Adrenal gland (tissue), 5 donors: ENCODE measurements at regions not wholly inside any gene's neighbourhood (a gene's known extent, or its start where the extent isn't known, plus 50 kb on each side); places are given as distances from the start of the nearest gene placed in this dataset.

Experiments
- POLR2A ChIP-seq, 2 donors: fragments of 450-650 bp; IDR thresholded peaks; one replicate each; pipeline ENCODE4 v1.6.1; 2017; ENCODE audit warnings: antibody characterized with exemption in 2 of 2, mild to moderate bottlenecking in 2 of 2, moderate library complexity in 1 of 2
- TF ChIP-seq, protein P1 (sequence below), 6 experiments: fragments of 450-650 bp in 4 of 6; fragments of 200-600 bp in 2 of 6; sonication (generic) in 1 of 6; IDR thresholded peaks; 1 replicate in 5 of 6; 2 replicates in 1 of 6; pipeline versions ENCODE4 v1.5.1 to v1.8.0; 2016 to 2021; ENCODE audit warnings: antibody characterized with exemption in 6 of 6, mild to moderate bottlenecking in 2 of 6, moderate library complexity in 1 of 6
- donor health status: DM: no; HTN: no; CAD: no.

DNA sequence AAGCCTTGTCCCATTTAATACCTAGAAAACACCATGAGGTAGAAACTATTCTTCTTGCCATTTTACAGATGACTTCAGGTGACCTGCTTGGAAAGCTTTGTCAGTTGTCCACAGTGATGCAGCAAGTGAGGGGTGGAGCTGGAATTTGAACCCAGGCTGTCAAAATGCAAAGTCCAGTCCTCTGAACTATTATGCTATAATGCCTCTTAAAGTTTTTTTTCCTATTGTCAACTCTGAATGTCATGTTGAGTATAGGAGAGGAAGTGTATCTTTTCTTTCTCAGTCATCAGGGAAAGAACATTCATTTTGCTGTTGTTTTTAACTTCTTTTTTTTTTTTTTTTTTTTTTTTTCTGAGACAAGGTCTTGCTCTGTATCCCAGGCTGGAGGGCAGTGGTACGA lies 525.6 kb downstream of the XYLT1 start:
- TF ChIP-seq, protein P1, sequence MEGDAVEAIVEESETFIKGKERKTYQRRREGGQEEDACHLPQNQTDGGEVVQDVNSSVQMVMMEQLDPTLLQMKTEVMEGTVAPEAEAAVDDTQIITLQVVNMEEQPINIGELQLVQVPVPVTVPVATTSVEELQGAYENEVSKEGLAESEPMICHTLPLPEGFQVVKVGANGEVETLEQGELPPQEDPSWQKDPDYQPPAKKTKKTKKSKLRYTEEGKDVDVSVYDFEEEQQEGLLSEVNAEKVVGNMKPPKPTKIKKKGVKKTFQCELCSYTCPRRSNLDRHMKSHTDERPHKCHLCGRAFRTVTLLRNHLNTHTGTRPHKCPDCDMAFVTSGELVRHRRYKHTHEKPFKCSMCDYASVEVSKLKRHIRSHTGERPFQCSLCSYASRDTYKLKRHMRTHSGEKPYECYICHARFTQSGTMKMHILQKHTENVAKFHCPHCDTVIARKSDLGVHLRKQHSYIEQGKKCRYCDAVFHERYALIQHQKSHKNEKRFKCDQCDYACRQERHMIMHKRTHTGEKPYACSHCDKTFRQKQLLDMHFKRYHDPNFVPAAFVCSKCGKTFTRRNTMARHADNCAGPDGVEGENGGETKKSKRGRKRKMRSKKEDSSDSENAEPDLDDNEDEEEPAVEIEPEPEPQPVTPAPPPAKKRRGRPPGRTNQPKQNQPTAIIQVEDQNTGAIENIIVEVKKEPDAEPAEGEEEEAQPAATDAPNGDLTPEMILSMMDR (IDR thresholded peaks at IDR 0.05), result no peak
- no peak for TF ChIP-seq POLR2A (IDR thresholded peaks at IDR 0.05)
